CD14-positive monocyte (primary cell): ENCODE measurements at regions not wholly inside any gene's neighbourhood (a gene's known extent, or its start where the extent isn't known, plus 50 kb on each side); places are given as distances from the start of the nearest gene placed in this dataset.

Source experiments
- DNase-seq, 3 donors: peaks; one replicate each; pipeline ENCODE4 v3.0.0-alpha.2; 2011 to 2022
- H2AFZ ChIP-seq: 2 replicates; pipeline ENCODE4 v1.6.0; 2012; ENCODE audit warnings: mild to moderate bottlenecking, low read depth, low read length, inconsistent platforms; ENCODE audit not compliant: insufficient read depth, poor library complexity, severe bottlenecking
- H3K27ac ChIP-seq, 2 donors: 1 replicate in 1 of 2; 2 replicates in 1 of 2; pipeline ENCODE4 v1.5.1; 2012 to 2013; ENCODE audit warnings: low read length in 2 of 2, control low read depth in 1 of 2, inconsistent platforms in 1 of 2, low read depth in 1 of 2, mild to moderate bottlenecking in 1 of 2
- H3K27me3 ChIP-seq, 2 donors: one replicate each; pipeline versions ENCODE4 v1.6.0 to v1.6.1; 2011 to 2013; ENCODE audit warnings: low read length in 2 of 2; ENCODE audit not compliant: control insufficient read depth in 2 of 2, insufficient read depth in 2 of 2
- H3K36me3 ChIP-seq, 2 donors: replicated peaks in 1 of 2; 1 replicate in 1 of 2; 2 replicates in 1 of 2; pipeline versions ENCODE4 v1.5.1 to v1.6.1; 2012 to 2013; ENCODE audit warnings: low read length in 2 of 2, control low read depth in 1 of 2, inconsistent platforms in 1 of 2, mild to moderate bottlenecking in 1 of 2; ENCODE audit not compliant: insufficient read depth in 2 of 2, control insufficient read depth in 1 of 2
- H3K4me1 ChIP-seq, 2 donors: 1 replicate in 1 of 2; 2 replicates in 1 of 2; pipeline versions ENCODE4 v1.5.1 to v1.6.1; 2012 to 2013; ENCODE audit warnings: low read length in 2 of 2, control low read depth in 1 of 2, inconsistent platforms in 1 of 2, mild to moderate bottlenecking in 1 of 2, moderate library complexity in 1 of 2; ENCODE audit not compliant: insufficient read depth in 2 of 2, control insufficient read depth in 1 of 2
- H3K4me2 ChIP-seq: replicated peaks from 2 replicates; pipeline ENCODE3; 2012; ENCODE audit warnings: low read length, moderate library complexity, mild to moderate bottlenecking; ENCODE audit not compliant: poor library complexity, severe bottlenecking; ENCODE audit errors: extremely low read depth
- H3K4me3 ChIP-seq, 3 experiments: fragments of 200-600 bp in 1 of 3; sonication (generic) in 1 of 3; replicated peaks in 1 of 3; 1 replicate in 2 of 3; 2 replicates in 1 of 3; pipeline ENCODE4 v1.5.1; 2011 to 2013; ENCODE audit warnings: low read length in 3 of 3, mild to moderate bottlenecking in 3 of 3, control low read depth in 2 of 3, low read depth in 2 of 3, inconsistent platforms in 1 of 3, moderate library complexity in 1 of 3
- H3K79me2 ChIP-seq: 2 replicates; pipeline ENCODE4 v1.6.0; 2012; ENCODE audit warnings: mild to moderate bottlenecking, control low read depth, inconsistent platforms, low read length, moderate library complexity; ENCODE audit not compliant: insufficient read depth
- H3K9ac ChIP-seq: 2 replicates; pipeline ENCODE4 v1.6.0; 2017; ENCODE audit warnings: low read length, mild to moderate bottlenecking; ENCODE audit not compliant: insufficient read depth, poor library complexity, severe bottlenecking
- H3K9me3 ChIP-seq, 2 donors: replicated peaks in 1 of 2; 1 replicate in 1 of 2; 2 replicates in 1 of 2; pipeline versions ENCODE4 v1.5.1 to v1.6.1; 2012 to 2013; ENCODE audit warnings: low read length in 2 of 2, control low read depth in 1 of 2; ENCODE audit not compliant: control insufficient read depth in 1 of 2, insufficient read depth in 1 of 2
- H4K20me1 ChIP-seq: 2 replicates; pipeline ENCODE4 v1.6.0; 2012; ENCODE audit warnings: mild to moderate bottlenecking, low read length, control low read depth, moderate library complexity; ENCODE audit not compliant: insufficient read depth
- H3K27ac Mint-ChIP-seq, 7 donors: one replicate each; pipeline ENCODE4 v1.8.0; 2020; ENCODE audit warnings: mild to moderate bottlenecking in 7 of 7, mixed read lengths in 7 of 7, moderate library complexity in 6 of 7, inconsistent platforms in 2 of 7
- H3K27me3 Mint-ChIP-seq, 3 donors: one replicate each; pipeline ENCODE4 v1.8.0; 2021 to 2022; ENCODE audit warnings: low read depth in 3 of 3, mild to moderate bottlenecking in 3 of 3, mixed read lengths in 3 of 3, moderate library complexity in 3 of 3, inconsistent platforms in 1 of 3
- H3K36me3 Mint-ChIP-seq, 2 donors: one replicate each; pipeline ENCODE4 v1.8.0; 2020; ENCODE audit warnings: mixed read lengths in 2 of 2, inconsistent platforms in 1 of 2, mild to moderate bottlenecking in 1 of 2
- H3K4me1 Mint-ChIP-seq: one replicate; pipeline ENCODE4 v1.8.0; 2020; ENCODE audit warnings: mild to moderate bottlenecking, mixed read lengths
- H3K4me3 Mint-ChIP-seq, 2 donors: one replicate each; pipeline ENCODE4 v1.8.0; 2020; ENCODE audit warnings: mild to moderate bottlenecking in 2 of 2, mixed read lengths in 2 of 2, moderate library complexity in 1 of 2
- H3K9me3 Mint-ChIP-seq, 7 donors: one replicate each; pipeline ENCODE4 v1.8.0; 2020 to 2022; ENCODE audit warnings: mixed read lengths in 7 of 7, mild to moderate bottlenecking in 6 of 7, moderate library complexity in 6 of 7, inconsistent platforms in 2 of 7
- WGBS: methylation state at CpG from one replicate; pipeline ENCODE4 v1.1.5; 2013; ENCODE audit warnings: missing lambda C conversion rate; ENCODE audit not compliant: insufficient coverage; 5-methylcytosine and 5-hydroxymethylcytosine counted together
- intact Hi-C, 2 donors: fragments of 100-400 bp; cut with micrococcal nuclease; formaldehyde crosslinking; loops; one replicate each; pipeline versions ENCODE4 v1.15.0 to v1.15.1; 2023
- TF ChIP-seq, protein P1 (sequence below): fragments of 200-600 bp; IDR thresholded peaks from one replicate; pipeline ENCODE4 v1.8.0; 2022; ENCODE audit warnings: antibody characterized with exemption, mild to moderate bottlenecking

DNA sequence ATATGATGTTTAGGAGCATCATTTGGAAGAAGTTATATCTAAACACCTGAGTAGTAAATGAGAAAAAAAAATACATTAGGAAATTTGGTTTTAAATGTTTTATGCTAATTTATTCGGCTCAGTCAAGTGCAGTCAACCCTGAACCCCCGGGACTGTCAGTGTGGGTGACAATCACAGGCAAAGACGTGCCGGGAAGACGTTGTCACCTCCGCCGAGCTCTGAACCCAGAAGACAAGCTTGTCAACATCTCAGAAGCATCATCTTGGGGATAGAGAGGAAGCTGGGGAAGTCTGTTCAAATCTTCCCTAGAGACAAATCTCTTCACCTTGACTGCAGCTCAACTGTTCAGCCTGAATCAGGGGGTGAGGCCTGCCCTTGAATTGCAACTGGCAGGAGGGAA, 159.7 kb downstream of the RBFOX3 start:
- no peaks in the 10 kb centered on the region for H4K20me1 ChIP-seq
- H3K9ac ChIP-seq, result no peak overlapping the region
- Mint-ChIP-seq H3K27me3 (peaks cover 0 to 4% (median 1%) of the 10 kb centered on the region in 3 donors), H3K36me3 (no peaks in the 10 kb centered on the region), H3K4me1 (no peaks in the 10 kb centered on the region), H3K9me3 (peaks cover 0 to 4% (median 2%) of the 10 kb centered on the region in 7 donors), H3K4me3 (no peak overlapping the region), H3K27ac (no peak overlapping the region)
- WGBS, result 100% methylated on average over 2 of the region's 7 CpGs
- H3K79me2 ChIP-seq, result no peaks in the 10 kb centered on the region
- intact Hi-C loops, result no loop called here
- H3K27me3 ChIP-seq, result no peaks in the 10 kb centered on the region
- TF ChIP-seq, protein P1, sequence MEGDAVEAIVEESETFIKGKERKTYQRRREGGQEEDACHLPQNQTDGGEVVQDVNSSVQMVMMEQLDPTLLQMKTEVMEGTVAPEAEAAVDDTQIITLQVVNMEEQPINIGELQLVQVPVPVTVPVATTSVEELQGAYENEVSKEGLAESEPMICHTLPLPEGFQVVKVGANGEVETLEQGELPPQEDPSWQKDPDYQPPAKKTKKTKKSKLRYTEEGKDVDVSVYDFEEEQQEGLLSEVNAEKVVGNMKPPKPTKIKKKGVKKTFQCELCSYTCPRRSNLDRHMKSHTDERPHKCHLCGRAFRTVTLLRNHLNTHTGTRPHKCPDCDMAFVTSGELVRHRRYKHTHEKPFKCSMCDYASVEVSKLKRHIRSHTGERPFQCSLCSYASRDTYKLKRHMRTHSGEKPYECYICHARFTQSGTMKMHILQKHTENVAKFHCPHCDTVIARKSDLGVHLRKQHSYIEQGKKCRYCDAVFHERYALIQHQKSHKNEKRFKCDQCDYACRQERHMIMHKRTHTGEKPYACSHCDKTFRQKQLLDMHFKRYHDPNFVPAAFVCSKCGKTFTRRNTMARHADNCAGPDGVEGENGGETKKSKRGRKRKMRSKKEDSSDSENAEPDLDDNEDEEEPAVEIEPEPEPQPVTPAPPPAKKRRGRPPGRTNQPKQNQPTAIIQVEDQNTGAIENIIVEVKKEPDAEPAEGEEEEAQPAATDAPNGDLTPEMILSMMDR, result no peak
- no peak overlapping the region for H3K27ac ChIP-seq
- no peak overlapping the region for H2AFZ ChIP-seq
- DNase-seq, result no peak
- H3K4me3 ChIP-seq, result no peak overlapping the region
- H3K4me2 ChIP-seq, result no peak overlapping the region
- no peaks in the 10 kb centered on the region for H3K36me3 ChIP-seq
- H3K4me1 ChIP-seq, result no peaks in the 10 kb centered on the region
- H3K9me3 ChIP-seq, result no peaks in the 10 kb centered on the region

DNA sequence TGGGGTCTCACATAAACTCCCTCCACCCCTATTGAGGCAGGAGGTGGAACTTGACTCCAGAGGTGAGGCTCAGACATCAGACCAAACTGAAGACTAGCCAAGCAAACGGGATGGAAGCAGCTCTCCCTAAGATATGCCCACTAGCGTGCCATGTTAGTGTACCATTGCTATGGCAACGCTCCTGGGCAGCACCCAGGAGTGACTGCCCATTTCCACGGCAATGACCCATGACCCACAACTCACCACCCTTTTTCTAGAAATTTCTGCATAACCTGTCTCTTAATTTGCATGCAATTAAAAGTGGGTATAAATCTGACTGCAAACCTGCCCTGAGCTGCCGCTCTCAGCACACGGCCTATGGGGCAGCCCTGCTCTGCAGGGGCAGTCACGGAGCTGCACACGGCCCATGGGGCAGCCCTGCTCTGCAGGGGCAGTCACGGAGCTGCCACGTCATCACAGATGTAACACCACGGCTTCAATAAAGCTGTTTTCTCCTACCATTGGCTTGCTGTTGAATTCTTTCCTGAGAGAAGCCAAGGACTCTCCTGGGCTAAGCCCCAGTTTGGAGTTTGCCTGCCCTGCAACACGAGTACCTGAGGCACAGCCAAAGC, 164.3 kb downstream of the RBFOX3 start:
- Histone ChIP-seq H3K4me2 (no peak overlapping the region), H4K20me1 (no peaks in the 10 kb centered on the region), H3K9me3 (no peaks in the 10 kb centered on the region), H3K4me3 (no peak overlapping the region), H3K27ac (no peak overlapping the region), H3K36me3 (no peaks in the 10 kb centered on the region), H2AFZ (no peak overlapping the region), H3K79me2 (no peaks in the 10 kb centered on the region), H3K4me1 (no peaks in the 10 kb centered on the region), H3K27me3 (no peaks in the 10 kb centered on the region), H3K9ac (no peak overlapping the region)
- H3K9me3 Mint-ChIP-seq, result peaks cover 0 to 4% (median 1%) of the 10 kb centered on the region in 7 donors
- H3K4me3 Mint-ChIP-seq, result no peak overlapping the region
- TF ChIP-seq, protein P1, result no peak
- H3K4me1 Mint-ChIP-seq, result no peaks in the 10 kb centered on the region
- H3K27me3 Mint-ChIP-seq, result peaks cover 0 to 16% (median 1%) of the 10 kb centered on the region in 3 donors
- WGBS, result 88% methylated on average over 11 of the region's 12 CpGs
- no peak for DNase-seq
- H3K36me3 Mint-ChIP-seq, result no peaks in the 10 kb centered on the region
- no peak overlapping the region for H3K27ac Mint-ChIP-seq
- intact Hi-C loops, result no loop called here
